HCT116 (cell line): ENCODE measurements at regions not wholly inside any gene's neighbourhood (a gene's known extent, or its start where the extent isn't known, plus 50 kb on each side); places are given as distances from the start of the nearest gene placed in this dataset.

Experiments
- ATAC-seq: fragments of 200-7000 bp; cut with Tn5 transposase; 2 replicates; pipeline ENCODE4 v1.9.1; 2020; ENCODE audit warnings: mild to moderate bottlenecking, moderate library complexity
- BruUV-seq: library from RNA; stranded (reverse); fragments of 400-500 nt; replicated peaks from 2 replicates; lab custom pipeline; 2021; lab: Mats Ljungman, UMichigan
- CTCF ChIA-PET: fragments of 300-600 bp; sonication (Branson Sonifier 250); formaldehyde crosslinking; loops from one replicate; lab custom pipeline; 2021; ENCODE audit warnings: antibody characterized with exemption; lab: Charles Lee
- POLR2A ChIA-PET: fragments of 300-600, 350-600 bp; sonication (Branson Sonifier 250); formaldehyde crosslinking; loops from one replicate; lab custom pipeline; 2021; ENCODE audit warnings: antibody characterized with exemption; lab: Charles Lee
- RAD21 ChIA-PET, 2 experiments: fragments of 300-600 bp; sonication (Branson Sonifier 250); formaldehyde crosslinking; loops; one replicate each; lab custom pipeline; 2023; ENCODE audit warnings: low total read pairs in 2 of 2; ENCODE audit not compliant: uncharacterized antibody in 2 of 2, unreplicated experiment in 2 of 2, low non-redundant PET in 1 of 2; lab: Charles Lee
- DNase-seq: peaks from one replicate; pipeline ENCODE4 v3.0.0-alpha.2; 2010; ENCODE audit warnings: low read depth, low spot score
- H2AFZ ChIP-seq: fragments of 200-600 bp; shearing (Covaris generic), sonication (generic); 2 replicates; pipeline ENCODE4 v1.6.1; 2017; ENCODE audit warnings: low read depth, mixed run types, mixed read lengths, antibody characterized with exemption, low read length; ENCODE audit not compliant: poor library complexity, severe bottlenecking
- H3K27ac ChIP-seq: 2 replicates; pipeline ENCODE4 v1.5.1; 2012; ENCODE audit warnings: low read depth, low read length
- H3K27me3 ChIP-seq: fragments of 200-600 bp; sonication (generic); 2 replicates; pipeline ENCODE4 v1.6.1; 2016; ENCODE audit warnings: mixed run types, low read length, mixed read lengths; ENCODE audit not compliant: insufficient read depth
- H3K36me3 ChIP-seq, 2 experiments: fragments of 200-500 bp in 1 of 2; fragments of 200-600 bp in 1 of 2; sonication (Bioruptor generic) in 1 of 2; sonication (generic) in 1 of 2; 2 replicates each; pipeline versions ENCODE4 v1.5.1 to v1.6.1; 2014 to 2016; ENCODE audit warnings: low read length in 2 of 2, inconsistent platforms in 1 of 2, mixed read lengths in 1 of 2, mixed run types in 1 of 2; ENCODE audit not compliant: insufficient read depth in 2 of 2, control insufficient read depth in 1 of 2
- H3K4me1 ChIP-seq, 2 experiments: fragments of 200-600 bp in 1 of 2; sonication (generic) in 1 of 2; 2 replicates each; pipeline versions ENCODE4 v1.5.1 to v1.6.1; 2012 to 2017; ENCODE audit warnings: low read length in 2 of 2, inconsistent platforms in 1 of 2, mild to moderate bottlenecking in 1 of 2, mixed read lengths in 1 of 2, mixed run types in 1 of 2, moderate library complexity in 1 of 2; ENCODE audit not compliant: insufficient read depth in 2 of 2, control insufficient read depth in 1 of 2
- H3K4me2 ChIP-seq: fragments of 200-600 bp; sonication (generic); 2 replicates; pipeline ENCODE4 v1.6.1; 2017; ENCODE audit warnings: mixed run types, low read length, mixed read lengths
- H3K4me3 ChIP-seq, 2 experiments: fragments of 200-600 bp in 1 of 2; sonication (generic) in 1 of 2; replicated peaks in 1 of 2; 2 replicates each; pipeline ENCODE4 v1.5.1; 2011 to 2016; ENCODE audit warnings: low read length in 2 of 2, control low read depth in 1 of 2, low read depth in 1 of 2, mild to moderate bottlenecking in 1 of 2, mixed read lengths in 1 of 2, mixed run types in 1 of 2
- H3K79me2 ChIP-seq: fragments of 200-600 bp; sonication (generic); 2 replicates; pipeline ENCODE4 v1.6.1; 2017; ENCODE audit warnings: mild to moderate bottlenecking, mixed run types, low read length, moderate library complexity, mixed read lengths; ENCODE audit not compliant: insufficient read depth
- H3K9ac ChIP-seq: fragments of 200-600 bp; sonication (generic); 2 replicates; pipeline ENCODE4 v1.6.1; 2016; ENCODE audit warnings: low read length, mixed read lengths
- H3K9me2 ChIP-seq: fragments of 200-600 bp; sonication (generic), shearing (Covaris generic); 2 replicates; pipeline ENCODE4 v1.6.1; 2017; ENCODE audit warnings: mixed run types, mild to moderate bottlenecking, moderate library complexity; ENCODE audit not compliant: insufficient read depth
- H3K9me3 ChIP-seq, 2 experiments: fragments of 200-500 bp in 1 of 2; fragments of 200-600 bp in 1 of 2; sonication (Bioruptor generic) in 1 of 2; sonication (generic) in 1 of 2; 2 replicates each; pipeline ENCODE4 v1.6.1; 2014 to 2017; ENCODE audit warnings: low read length in 2 of 2, mixed read lengths in 2 of 2, inconsistent platforms in 1 of 2, low read depth in 1 of 2, mild to moderate bottlenecking in 1 of 2, mixed run types in 1 of 2, moderate library complexity in 1 of 2; ENCODE audit not compliant: control insufficient read depth in 1 of 2, insufficient read depth in 1 of 2
- H4K20me1 ChIP-seq: fragments of 200-600 bp; sonication (generic), shearing (Covaris generic); 2 replicates; pipeline ENCODE4 v1.6.1; 2017; ENCODE audit warnings: mixed run types, mild to moderate bottlenecking, moderate library complexity; ENCODE audit not compliant: insufficient read depth
- CEBPB ChIP-seq: IDR thresholded peaks from 2 replicates; pipeline ENCODE4 v1.6.1; 2012; ENCODE audit warnings: low read depth
- EGR1 ChIP-seq: IDR thresholded peaks from 2 replicates; pipeline ENCODE4 v1.6.1; 2012; ENCODE audit warnings: low read depth
- EZH2 ChIP-seq: fragments of 200-600 bp; sonication (generic); IDR thresholded peaks from 2 replicates; pipeline ENCODE4 v1.6.1; 2017; ENCODE audit warnings: antibody characterized with exemption, mixed run types
- FOSL1 ChIP-seq: IDR thresholded peaks from 2 replicates; pipeline ENCODE4 v1.6.1; 2012; ENCODE audit warnings: low read depth
- JUND ChIP-seq: IDR thresholded peaks from 2 replicates; pipeline ENCODE4 v1.6.1; 2012
- POLR2A ChIP-seq: IDR thresholded peaks from 2 replicates; pipeline ENCODE4 v1.7.0; 2011; ENCODE audit warnings: borderline replicate concordance; ENCODE audit not compliant: insufficient read depth, insufficient read length; ENCODE audit errors: extremely low read depth
- YY1 ChIP-seq: IDR thresholded peaks from 2 replicates; pipeline ENCODE4 v1.6.1; 2011; ENCODE audit warnings: low read length, low read depth, moderate library complexity, mild to moderate bottlenecking; ENCODE audit not compliant: insufficient replicate concordance; ENCODE audit errors: extremely low read depth
- ZNF274 ChIP-seq: fragments of 200-500 bp; sonication (Bioruptor generic); IDR thresholded peaks from 2 replicates; pipeline ENCODE4 v1.6.1; 2014; ENCODE audit warnings: mild to moderate bottlenecking, low read depth, low read length, inconsistent platforms
- intact Hi-C: fragments of 100-400 bp; cut with micrococcal nuclease; formaldehyde crosslinking; loops from 2 replicates; pipeline ENCODE4 v1.10.0; 2022
- TF ChIP-seq, protein P1 (sequence below): IDR thresholded peaks from 2 replicates; pipeline ENCODE4 v1.6.1; 2012; ENCODE audit warnings: low read depth
- TF ChIP-seq, protein P2 (sequence below): IDR thresholded peaks from 2 replicates; pipeline ENCODE4 v1.6.1; 2012

DNA sequence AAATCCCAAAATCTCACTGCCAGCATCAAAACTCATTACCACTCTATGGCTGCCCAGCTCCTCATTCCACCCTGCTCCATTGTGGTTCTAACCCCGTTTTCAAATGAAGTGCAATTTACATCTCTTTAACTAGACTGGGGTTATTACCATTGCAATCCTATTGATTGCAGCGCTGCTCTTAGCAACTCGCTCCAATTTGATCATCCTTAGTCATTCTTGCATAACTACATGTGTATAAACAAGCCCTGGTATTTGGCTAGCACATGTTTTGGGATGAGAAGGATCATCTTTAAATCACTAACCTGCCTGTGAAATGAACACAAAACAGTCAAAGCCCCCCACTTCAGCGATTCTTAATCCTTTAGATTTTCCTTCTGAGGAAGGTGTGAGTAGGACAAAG is 340.1 kb upstream of the PPARGC1A start:
- Histone ChIP-seq H3K27me3 (no peaks in the 10 kb centered on the region), H3K9me2 (no peaks in the 10 kb centered on the region), H4K20me1 (no peaks in the 10 kb centered on the region), H3K4me1 (no peaks in the 10 kb centered on the region), H3K79me2 (no peaks in the 10 kb centered on the region), H2AFZ (no peak overlapping the region), H3K9me3 (no peaks in the 10 kb centered on the region), H3K27ac (no peak overlapping the region), H3K4me2 (no peak overlapping the region), H3K4me3 (no peak overlapping the region), H3K36me3 (no peaks in the 10 kb centered on the region), H3K9ac (no peak overlapping the region)
- intact Hi-C loops, result no loop called here
- RAD21 ChIA-PET, result no interaction called here
- no TSS peak for BruUV-seq
- DNase-seq (no peak), ATAC-seq (no peak)
- TF ChIP-seq EGR1 (no peak), CEBPB (no peak), FOSL1 (no peak), EZH2 (no peak), JUND (no peak), POLR2A (no peak), ZNF274 (no peak), YY1 (no peak)
- TF ChIP-seq, protein P1, sequence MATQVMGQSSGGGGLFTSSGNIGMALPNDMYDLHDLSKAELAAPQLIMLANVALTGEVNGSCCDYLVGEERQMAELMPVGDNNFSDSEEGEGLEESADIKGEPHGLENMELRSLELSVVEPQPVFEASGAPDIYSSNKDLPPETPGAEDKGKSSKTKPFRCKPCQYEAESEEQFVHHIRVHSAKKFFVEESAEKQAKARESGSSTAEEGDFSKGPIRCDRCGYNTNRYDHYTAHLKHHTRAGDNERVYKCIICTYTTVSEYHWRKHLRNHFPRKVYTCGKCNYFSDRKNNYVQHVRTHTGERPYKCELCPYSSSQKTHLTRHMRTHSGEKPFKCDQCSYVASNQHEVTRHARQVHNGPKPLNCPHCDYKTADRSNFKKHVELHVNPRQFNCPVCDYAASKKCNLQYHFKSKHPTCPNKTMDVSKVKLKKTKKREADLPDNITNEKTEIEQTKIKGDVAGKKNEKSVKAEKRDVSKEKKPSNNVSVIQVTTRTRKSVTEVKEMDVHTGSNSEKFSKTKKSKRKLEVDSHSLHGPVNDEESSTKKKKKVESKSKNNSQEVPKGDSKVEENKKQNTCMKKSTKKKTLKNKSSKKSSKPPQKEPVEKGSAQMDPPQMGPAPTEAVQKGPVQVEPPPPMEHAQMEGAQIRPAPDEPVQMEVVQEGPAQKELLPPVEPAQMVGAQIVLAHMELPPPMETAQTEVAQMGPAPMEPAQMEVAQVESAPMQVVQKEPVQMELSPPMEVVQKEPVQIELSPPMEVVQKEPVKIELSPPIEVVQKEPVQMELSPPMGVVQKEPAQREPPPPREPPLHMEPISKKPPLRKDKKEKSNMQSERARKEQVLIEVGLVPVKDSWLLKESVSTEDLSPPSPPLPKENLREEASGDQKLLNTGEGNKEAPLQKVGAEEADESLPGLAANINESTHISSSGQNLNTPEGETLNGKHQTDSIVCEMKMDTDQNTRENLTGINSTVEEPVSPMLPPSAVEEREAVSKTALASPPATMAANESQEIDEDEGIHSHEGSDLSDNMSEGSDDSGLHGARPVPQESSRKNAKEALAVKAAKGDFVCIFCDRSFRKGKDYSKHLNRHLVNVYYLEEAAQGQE, result no peak
- TF ChIP-seq, protein P2, sequence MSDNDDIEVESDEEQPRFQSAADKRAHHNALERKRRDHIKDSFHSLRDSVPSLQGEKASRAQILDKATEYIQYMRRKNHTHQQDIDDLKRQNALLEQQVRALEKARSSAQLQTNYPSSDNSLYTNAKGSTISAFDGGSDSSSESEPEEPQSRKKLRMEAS, result no peak
- CTCF ChIA-PET, result no interaction called here
- POLR2A ChIA-PET, result no interaction called here
